ENCODE measurements at regions not wholly inside any gene's neighbourhood (a gene's known extent, or its start where the extent isn't known, plus 50 kb on each side); places are given as distances from the start of the nearest gene placed in this dataset.

DNA sequence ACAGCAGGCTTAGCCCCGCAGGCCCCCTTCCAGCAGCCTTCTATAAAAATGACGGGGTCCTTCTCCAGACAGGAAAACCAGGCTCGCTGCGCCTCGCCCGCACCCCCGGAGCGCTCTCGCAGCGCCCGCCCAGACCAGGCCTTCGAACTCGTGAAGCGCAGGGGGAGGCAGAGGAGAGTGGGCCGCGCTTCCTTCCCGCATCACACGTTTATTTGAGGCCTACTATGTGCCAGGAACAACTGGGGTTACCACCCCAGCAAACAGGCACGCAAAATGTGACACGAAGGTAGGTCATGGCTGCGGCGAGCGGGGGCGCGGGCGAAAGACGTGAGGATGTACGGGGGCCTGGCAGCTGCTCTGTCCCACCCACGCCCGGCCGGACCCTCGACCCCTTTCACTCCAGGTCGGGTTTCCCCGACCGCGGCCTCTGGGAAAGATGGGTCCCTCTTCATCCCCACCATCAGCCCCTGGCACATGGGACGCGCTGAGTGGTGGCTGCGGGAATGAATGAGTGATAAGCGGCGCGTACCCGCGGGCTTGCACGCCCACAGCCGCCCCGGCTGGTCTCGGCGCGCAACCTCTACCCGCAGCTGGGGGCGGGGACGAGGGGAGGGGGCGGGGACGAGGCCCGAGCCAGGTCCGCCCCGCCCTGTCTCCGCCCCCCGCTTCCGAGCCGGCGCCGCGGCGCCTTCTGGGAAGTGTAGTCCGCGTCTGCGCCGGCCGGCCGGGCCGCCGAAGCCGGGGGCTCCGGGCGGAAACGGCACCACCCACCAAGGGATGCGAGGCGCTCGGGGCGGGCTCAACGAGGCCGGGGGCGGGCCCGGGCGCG is 59.1 kb downstream of the ZNF467 start:
- peak overlapping the region; percentile 98 for H2AFZ ChIP-seq (ENCODE audit: low read depth)
- peak overlapping the region; percentile 39; the same call in 1 of the 2 replicates for H3K9ac ChIP-seq
- no peaks in the 10 kb centered on the region for H3K27me3 ChIP-seq (ENCODE audit: insufficient read depth)
- H3K9me3 ChIP-seq, result peaks cover 17% of the 10 kb centered on the region; the same call in 1 of the 2 replicates
- POLR2A ChIA-PET, result interaction anchor here (1.4 kb wide), 1 partner anchor 9 kb away, joined by 4 read pairs; no protein-coding TSS in a partner anchor
- 55% methylated on average over 43 of the region's 88 CpGs for WGBS (ENCODE audit: low lambda C conversion rate)
- no peaks in the 10 kb centered on the region for H4K20me1 ChIP-seq (ENCODE audit: insufficient read depth)
- H3K27ac ChIP-seq (ENCODE audit: low read depth in 2 of 2, low read length in 1 of 2), result peak overlapping the region in 1 of 2 experiments; percentile 47; a peak in 1 of 4 replicates
- H3K4me3 ChIP-seq (ENCODE audit: low read depth in 2 of 2, low read length in 1 of 2), result peak overlapping the region; percentile 60 to 63
- peaks cover 5 to 28% of the 10 kb centered on the region in 2 experiments; a peak in 1 of 4 replicates for H3K4me1 ChIP-seq (ENCODE audit: control insufficient read depth in 1 of 2, insufficient read depth in 2 of 2, low read depth in 1 of 2, low read length in 1 of 2)
- TF ChIP-seq SIN3A (IDR thresholded peaks at IDR 0.05; ENCODE audit: borderline replicate concordance, low read depth, low read length) (no peak; the same call in 1 of the 2 replicates), NRF1 (IDR thresholded peaks at IDR 0.05; ENCODE audit: low read depth, low read length) (peak; percentile 31), YY1 (IDR thresholded peaks at IDR 0.05; ENCODE audit: low read depth) (0 out of 2 replicates have a peak, but pooled peaks have one; percentile 26), ELF1 (IDR thresholded peaks at IDR 0.05) (peak; percentile 55), EZH2phosphoT487 (IDR thresholded peaks at IDR 0.05; ENCODE audit: borderline replicate concordance, low read depth) (no peak), EP300 (IDR thresholded peaks at IDR 0.05; ENCODE audit: borderline replicate concordance in 1 of 2, low read depth in 1 of 2, low read length in 1 of 2) (no peak), GATA2 (CRISPR knock-in tag; IDR thresholded peaks at IDR 0.05) (no peak), MXI1 (IDR thresholded peaks at IDR 0.05; ENCODE audit: low read depth, low read length) (peak; percentile 63), TAF1 (IDR thresholded peaks at IDR 0.05; ENCODE audit: borderline replicate concordance, low read depth, low read length) (0 out of 2 replicates have a peak, but pooled peaks have one; percentile 43), MEF2A (IDR thresholded peaks at IDR 0.05; ENCODE audit: borderline replicate concordance, low read depth) (no peak), NFIC (IDR thresholded peaks at IDR 0.05; ENCODE audit: borderline replicate concordance) (no peak), FOSL2 (IDR thresholded peaks at IDR 0.05; ENCODE audit: borderline replicate concordance, low read depth) (no peak), CHD2 (IDR thresholded peaks at IDR 0.05; ENCODE audit: low read length, partially characterized antibody) (peak; percentile 68), GABPA (IDR thresholded peaks at IDR 0.05; ENCODE audit: low read depth) (peak; percentile 63)
- TF ChIP-seq, protein P1, sequence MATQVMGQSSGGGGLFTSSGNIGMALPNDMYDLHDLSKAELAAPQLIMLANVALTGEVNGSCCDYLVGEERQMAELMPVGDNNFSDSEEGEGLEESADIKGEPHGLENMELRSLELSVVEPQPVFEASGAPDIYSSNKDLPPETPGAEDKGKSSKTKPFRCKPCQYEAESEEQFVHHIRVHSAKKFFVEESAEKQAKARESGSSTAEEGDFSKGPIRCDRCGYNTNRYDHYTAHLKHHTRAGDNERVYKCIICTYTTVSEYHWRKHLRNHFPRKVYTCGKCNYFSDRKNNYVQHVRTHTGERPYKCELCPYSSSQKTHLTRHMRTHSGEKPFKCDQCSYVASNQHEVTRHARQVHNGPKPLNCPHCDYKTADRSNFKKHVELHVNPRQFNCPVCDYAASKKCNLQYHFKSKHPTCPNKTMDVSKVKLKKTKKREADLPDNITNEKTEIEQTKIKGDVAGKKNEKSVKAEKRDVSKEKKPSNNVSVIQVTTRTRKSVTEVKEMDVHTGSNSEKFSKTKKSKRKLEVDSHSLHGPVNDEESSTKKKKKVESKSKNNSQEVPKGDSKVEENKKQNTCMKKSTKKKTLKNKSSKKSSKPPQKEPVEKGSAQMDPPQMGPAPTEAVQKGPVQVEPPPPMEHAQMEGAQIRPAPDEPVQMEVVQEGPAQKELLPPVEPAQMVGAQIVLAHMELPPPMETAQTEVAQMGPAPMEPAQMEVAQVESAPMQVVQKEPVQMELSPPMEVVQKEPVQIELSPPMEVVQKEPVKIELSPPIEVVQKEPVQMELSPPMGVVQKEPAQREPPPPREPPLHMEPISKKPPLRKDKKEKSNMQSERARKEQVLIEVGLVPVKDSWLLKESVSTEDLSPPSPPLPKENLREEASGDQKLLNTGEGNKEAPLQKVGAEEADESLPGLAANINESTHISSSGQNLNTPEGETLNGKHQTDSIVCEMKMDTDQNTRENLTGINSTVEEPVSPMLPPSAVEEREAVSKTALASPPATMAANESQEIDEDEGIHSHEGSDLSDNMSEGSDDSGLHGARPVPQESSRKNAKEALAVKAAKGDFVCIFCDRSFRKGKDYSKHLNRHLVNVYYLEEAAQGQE (IDR thresholded peaks at IDR 0.05; ENCODE audit: low read depth, low read length), result no peak
- TF ChIP-seq, protein P2, sequence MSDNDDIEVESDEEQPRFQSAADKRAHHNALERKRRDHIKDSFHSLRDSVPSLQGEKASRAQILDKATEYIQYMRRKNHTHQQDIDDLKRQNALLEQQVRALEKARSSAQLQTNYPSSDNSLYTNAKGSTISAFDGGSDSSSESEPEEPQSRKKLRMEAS (IDR thresholded peaks at IDR 0.05; ENCODE audit: low read depth), result 0 out of 2 replicates have a peak, but pooled peaks have one; percentile 5
- TF ChIP-seq, protein P3, sequence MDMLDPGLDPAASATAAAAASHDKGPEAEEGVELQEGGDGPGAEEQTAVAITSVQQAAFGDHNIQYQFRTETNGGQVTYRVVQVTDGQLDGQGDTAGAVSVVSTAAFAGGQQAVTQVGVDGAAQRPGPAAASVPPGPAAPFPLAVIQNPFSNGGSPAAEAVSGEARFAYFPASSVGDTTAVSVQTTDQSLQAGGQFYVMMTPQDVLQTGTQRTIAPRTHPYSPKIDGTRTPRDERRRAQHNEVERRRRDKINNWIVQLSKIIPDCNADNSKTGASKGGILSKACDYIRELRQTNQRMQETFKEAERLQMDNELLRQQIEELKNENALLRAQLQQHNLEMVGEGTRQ (IDR thresholded peaks at IDR 0.05; ENCODE audit: borderline replicate concordance, low read depth, low read length), result no peak
- H3F3A ChIP-seq (replicated peaks; ENCODE audit: insufficient read depth), result peaks cover 5% of the 10 kb centered on the region
- H3K79me2 ChIP-seq (ENCODE audit: insufficient read depth), result peaks cover 26% of the 10 kb centered on the region; the same call in 1 of the 2 replicates
- H3K4me2 ChIP-seq, result peak overlapping the region; percentile 80
- no peaks in the 10 kb centered on the region for H3K36me3 ChIP-seq (replicated peaks in 1 of 2; ENCODE audit: control insufficient read depth in 1 of 2, insufficient read depth in 2 of 2, low read length in 1 of 2)
- peak; percentile 100 for DNase-seq
- no peaks in the 10 kb centered on the region for H3K9me2 ChIP-seq
- CTCF ChIA-PET, result interaction anchor here (1.0 to 2.4 kb wide), 3 partner anchors 20 to 34 kb away, joined by 3 to 15 read pairs (median 4); no protein-coding TSS in a partner anchor
